ENCODE measurements at regions not wholly inside any gene's neighbourhood (a gene's known extent, or its start where the extent isn't known, plus 50 kb on each side); places are given as distances from the start of the nearest gene placed in this dataset.

- TF ChIP-seq, protein P1, sequence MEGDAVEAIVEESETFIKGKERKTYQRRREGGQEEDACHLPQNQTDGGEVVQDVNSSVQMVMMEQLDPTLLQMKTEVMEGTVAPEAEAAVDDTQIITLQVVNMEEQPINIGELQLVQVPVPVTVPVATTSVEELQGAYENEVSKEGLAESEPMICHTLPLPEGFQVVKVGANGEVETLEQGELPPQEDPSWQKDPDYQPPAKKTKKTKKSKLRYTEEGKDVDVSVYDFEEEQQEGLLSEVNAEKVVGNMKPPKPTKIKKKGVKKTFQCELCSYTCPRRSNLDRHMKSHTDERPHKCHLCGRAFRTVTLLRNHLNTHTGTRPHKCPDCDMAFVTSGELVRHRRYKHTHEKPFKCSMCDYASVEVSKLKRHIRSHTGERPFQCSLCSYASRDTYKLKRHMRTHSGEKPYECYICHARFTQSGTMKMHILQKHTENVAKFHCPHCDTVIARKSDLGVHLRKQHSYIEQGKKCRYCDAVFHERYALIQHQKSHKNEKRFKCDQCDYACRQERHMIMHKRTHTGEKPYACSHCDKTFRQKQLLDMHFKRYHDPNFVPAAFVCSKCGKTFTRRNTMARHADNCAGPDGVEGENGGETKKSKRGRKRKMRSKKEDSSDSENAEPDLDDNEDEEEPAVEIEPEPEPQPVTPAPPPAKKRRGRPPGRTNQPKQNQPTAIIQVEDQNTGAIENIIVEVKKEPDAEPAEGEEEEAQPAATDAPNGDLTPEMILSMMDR (IDR thresholded peaks at IDR 0.05) = no peak
- TF ChIP-seq EP300 (IDR thresholded peaks at IDR 0.05) = no peak
- TF ChIP-seq POLR2A (IDR thresholded peaks at IDR 0.05) = no peak
Measured at GRCh38 chrX:113849408-113849807, 734.5 kb upstream of the HTR2C start.
